ENCODE measurements at regions not wholly inside any gene's neighbourhood (a gene's known extent, or its start where the extent isn't known, plus 50 kb on each side); places are given as distances from the start of the nearest gene placed in this dataset.

GRCh38 chr2:14693874-14694273, 61.4 kb downstream of the LRATD1 start:
- no peak overlapping the region for H3K9ac ChIP-seq (ENCODE audit: low read length)
- H4K20me1 ChIP-seq (ENCODE audit: control insufficient read depth, insufficient read depth, low read length, poor library complexity, severe bottlenecking): no peaks in the 10 kb centered on the region
- no peaks in the 10 kb centered on the region for H3K4me1 Mint-ChIP-seq
- no peak overlapping the region for H3K27ac ChIP-seq (ENCODE audit: low read length in 2 of 2)
- H3K27ac Mint-ChIP-seq: no peak overlapping the region
- intact Hi-C loops (cut with micrococcal nuclease): no loop called here
- TF ChIP-seq CTCF (IDR thresholded peaks at IDR 0.05) (no peak), EZH2 (IDR thresholded peaks at IDR 0.05; ENCODE audit: borderline replicate concordance, insufficient read depth, low read depth, low read length, poor library complexity, severe bottlenecking) (no peak)
- no peaks in the 10 kb centered on the region for H3K27me3 ChIP-seq (replicated peaks in 1 of 4; ENCODE audit: control extremely low read depth in 1 of 4, control insufficient read depth in 3 of 4, insufficient read depth in 4 of 4, low read length in 3 of 4)
- no peak overlapping the region for H3K4me2 ChIP-seq (replicated peaks; ENCODE audit: low read depth, low read length, poor library complexity, severe bottlenecking)
- no peaks in the 10 kb centered on the region for H3K79me2 ChIP-seq (ENCODE audit: control insufficient read depth, insufficient read depth, low read length)
- no peak overlapping the region for H3K4me3 ChIP-seq (ENCODE audit: control extremely low read depth in 1 of 5, extremely low read depth in 1 of 5, insufficient read depth in 1 of 5, low read depth in 2 of 5, low read length in 4 of 5)
- no peaks in the 10 kb centered on the region for H3K4me1 ChIP-seq (ENCODE audit: control insufficient read depth in 2 of 2, insufficient read depth in 2 of 2, low read length in 2 of 2)
- H2AFZ ChIP-seq (ENCODE audit: insufficient read depth, low read depth, low read length, poor library complexity, severe bottlenecking): no peak overlapping the region
- ATAC-seq (ENCODE audit: low read depth): no peak
- 33% methylated on average over 1 of the region's 2 CpGs for WGBS (ENCODE audit: insufficient coverage)
- H3K36me3 ChIP-seq (replicated peaks in 1 of 2; ENCODE audit: control extremely low read depth in 1 of 2, control insufficient read depth in 1 of 2, extremely low read depth in 1 of 2, insufficient read depth in 2 of 2, low read length in 1 of 2): no peaks in the 10 kb centered on the region
- CTCF ChIA-PET: no interaction called here
- no peaks in the 10 kb centered on the region for H3K27me3 Mint-ChIP-seq
- POLR2A ChIA-PET: no interaction called here
- peaks cover 0 to 4% (median 2%) of the 10 kb centered on the region in 3 donors for H3K9me3 ChIP-seq (ENCODE audit: control extremely low read depth in 1 of 3, control insufficient read depth in 2 of 3, insufficient read depth in 1 of 3, low read length in 2 of 3)
- peaks cover 9% of the 10 kb centered on the region for H3K9me3 Mint-ChIP-seq (ENCODE audit: insufficient read depth)
- no peak for DNase-seq
- H3K4me3 Mint-ChIP-seq: no peak overlapping the region

DNA sequence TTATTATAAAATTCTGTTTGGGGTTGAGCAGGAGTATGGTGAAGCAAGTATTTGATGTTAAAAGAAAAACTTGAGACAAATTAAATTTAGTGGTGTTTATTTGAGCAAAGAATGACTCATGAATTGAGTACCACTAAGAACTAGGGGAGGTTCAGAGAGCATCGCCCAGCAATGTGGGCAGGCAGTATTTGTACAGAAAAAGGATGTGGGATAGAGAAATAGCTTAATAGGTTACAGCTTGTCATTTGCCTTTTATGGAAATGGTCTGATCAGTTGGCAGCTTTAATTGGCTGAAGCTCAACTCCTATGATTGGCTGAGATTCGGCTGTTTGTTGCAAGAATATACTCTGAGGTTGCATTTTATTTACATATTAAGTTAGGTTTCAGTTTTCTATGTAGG, 68.2 kb downstream of the LRATD1 start:
- Mint-ChIP-seq H3K9me3 (ENCODE audit: insufficient read depth) (no peaks in the 10 kb centered on the region), H3K4me1 (no peaks in the 10 kb centered on the region), H3K27ac (no peak overlapping the region), H3K4me3 (no peak overlapping the region), H3K27me3 (no peaks in the 10 kb centered on the region)
- Histone ChIP-seq H2AFZ (ENCODE audit: insufficient read depth, low read depth, low read length, poor library complexity, severe bottlenecking) (no peak overlapping the region), H3K9ac (ENCODE audit: low read length) (no peak overlapping the region), H3K4me1 (ENCODE audit: control insufficient read depth in 2 of 2, insufficient read depth in 2 of 2, low read length in 2 of 2) (no peaks in the 10 kb centered on the region), H3K4me2 (replicated peaks; ENCODE audit: low read depth, low read length, poor library complexity, severe bottlenecking) (no peak overlapping the region), H3K9me3 (ENCODE audit: control extremely low read depth in 1 of 3, control insufficient read depth in 2 of 3, insufficient read depth in 1 of 3, low read length in 2 of 3) (no peaks in the 10 kb centered on the region), H3K27ac (ENCODE audit: low read length in 2 of 2) (no peak overlapping the region), H3K79me2 (ENCODE audit: control insufficient read depth, insufficient read depth, low read length) (no peaks in the 10 kb centered on the region), H3K4me3 (ENCODE audit: control extremely low read depth in 1 of 5, extremely low read depth in 1 of 5, insufficient read depth in 1 of 5, low read depth in 2 of 5, low read length in 4 of 5) (no peak overlapping the region), H4K20me1 (ENCODE audit: control insufficient read depth, insufficient read depth, low read length, poor library complexity, severe bottlenecking) (no peaks in the 10 kb centered on the region), H3K27me3 (replicated peaks in 1 of 4; ENCODE audit: control extremely low read depth in 1 of 4, control insufficient read depth in 3 of 4, insufficient read depth in 4 of 4, low read length in 3 of 4) (no peaks in the 10 kb centered on the region), H3K36me3 (replicated peaks in 1 of 2; ENCODE audit: control extremely low read depth in 1 of 2, control insufficient read depth in 1 of 2, extremely low read depth in 1 of 2, insufficient read depth in 2 of 2, low read length in 1 of 2) (no peaks in the 10 kb centered on the region)
- no peak for ATAC-seq (ENCODE audit: low read depth)
- CTCF ChIA-PET: no interaction called here
- intact Hi-C loops (cut with micrococcal nuclease): no loop called here
- DNase-seq: no peak
- WGBS (ENCODE audit: insufficient coverage): 78% methylated on average over 1 of the region's 2 CpGs
- POLR2A ChIA-PET: no interaction called here
- TF ChIP-seq CTCF (IDR thresholded peaks at IDR 0.05): no peak
- TF ChIP-seq EZH2 (IDR thresholded peaks at IDR 0.05; ENCODE audit: borderline replicate concordance, insufficient read depth, low read depth, low read length, poor library complexity, severe bottlenecking): no peak

Data from B cell (primary cell).